T-helper 2 cell treated with Interferon-gamma antibody and Interleukin-4, amounts not matched to agents 5 μg/mL and 100 μg/mL, for 36 hours (primary cell): ENCODE measurements at regions not wholly inside any gene's neighbourhood (a gene's known extent, or its start where the extent isn't known, plus 50 kb on each side); places are given as distances from the start of the nearest gene placed in this dataset.
A peak's percentile ranks its signal among the peaks of the same experiment; 100 is the strongest.

Experiments used
- DNase-seq: peaks from one replicate; pipeline ENCODE4 v3.0.0; 2021; ENCODE audit warnings: low spot score
- H3K27ac Mint-ChIP-seq: one replicate; pipeline ENCODE4 v1.8.0; 2021; ENCODE audit warnings: mild to moderate bottlenecking, mixed read lengths
- H3K27me3 Mint-ChIP-seq: one replicate; pipeline ENCODE4 v1.8.0; 2021; ENCODE audit warnings: low read depth, mixed read lengths
- H3K36me3 Mint-ChIP-seq: one replicate; pipeline ENCODE4 v1.8.0; 2021; ENCODE audit warnings: low read depth, mixed read lengths
- H3K4me1 Mint-ChIP-seq: one replicate; pipeline ENCODE4 v1.8.0; 2021; ENCODE audit warnings: low read depth, mixed read lengths
- H3K4me3 Mint-ChIP-seq: one replicate; pipeline ENCODE4 v1.8.0; 2022; ENCODE audit warnings: mild to moderate bottlenecking, moderate library complexity, mixed read lengths
- H3K9me3 Mint-ChIP-seq: one replicate; pipeline ENCODE4 v1.8.0; 2021; ENCODE audit warnings: mixed read lengths

- H3K4me1 Mint-ChIP-seq = no peaks in the 10 kb centered on the region
- peaks cover 3% of the 10 kb centered on the region for H3K9me3 Mint-ChIP-seq
- no peak overlapping the region for H3K4me3 Mint-ChIP-seq
- no peaks in the 10 kb centered on the region for H3K36me3 Mint-ChIP-seq
- no peak for DNase-seq
- H3K27ac Mint-ChIP-seq = no peak overlapping the region
- H3K27me3 Mint-ChIP-seq = no peaks in the 10 kb centered on the region
These were observed 504.2 kb downstream of the RFC3 start for GRCh38 chr13:34322014-34322742.

DNA sequence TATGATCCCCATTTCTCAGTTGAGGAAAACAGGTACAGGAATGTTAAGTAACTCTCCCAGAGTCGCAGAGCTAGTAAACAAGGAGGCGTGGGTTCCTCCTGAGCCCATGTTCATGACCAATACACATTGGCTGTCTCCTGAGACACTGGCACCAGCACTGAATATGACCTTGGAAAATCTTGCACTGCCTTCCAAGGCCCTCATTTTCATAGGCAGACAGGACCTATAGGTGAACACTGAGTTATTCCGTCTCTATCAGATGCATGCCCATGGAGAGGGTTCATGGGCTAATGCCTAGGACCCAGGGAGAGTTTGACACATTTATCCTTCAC is 504.8 kb downstream of the RFC3 start:
- no peaks in the 10 kb centered on the region for H3K27me3 Mint-ChIP-seq
- H3K27ac Mint-ChIP-seq = no peak overlapping the region
- no peaks in the 10 kb centered on the region for H3K4me1 Mint-ChIP-seq
- no peak for DNase-seq
- H3K9me3 Mint-ChIP-seq = peaks cover 8% of the 10 kb centered on the region
- H3K4me3 Mint-ChIP-seq = no peak overlapping the region
- H3K36me3 Mint-ChIP-seq = no peaks in the 10 kb centered on the region

DNA sequence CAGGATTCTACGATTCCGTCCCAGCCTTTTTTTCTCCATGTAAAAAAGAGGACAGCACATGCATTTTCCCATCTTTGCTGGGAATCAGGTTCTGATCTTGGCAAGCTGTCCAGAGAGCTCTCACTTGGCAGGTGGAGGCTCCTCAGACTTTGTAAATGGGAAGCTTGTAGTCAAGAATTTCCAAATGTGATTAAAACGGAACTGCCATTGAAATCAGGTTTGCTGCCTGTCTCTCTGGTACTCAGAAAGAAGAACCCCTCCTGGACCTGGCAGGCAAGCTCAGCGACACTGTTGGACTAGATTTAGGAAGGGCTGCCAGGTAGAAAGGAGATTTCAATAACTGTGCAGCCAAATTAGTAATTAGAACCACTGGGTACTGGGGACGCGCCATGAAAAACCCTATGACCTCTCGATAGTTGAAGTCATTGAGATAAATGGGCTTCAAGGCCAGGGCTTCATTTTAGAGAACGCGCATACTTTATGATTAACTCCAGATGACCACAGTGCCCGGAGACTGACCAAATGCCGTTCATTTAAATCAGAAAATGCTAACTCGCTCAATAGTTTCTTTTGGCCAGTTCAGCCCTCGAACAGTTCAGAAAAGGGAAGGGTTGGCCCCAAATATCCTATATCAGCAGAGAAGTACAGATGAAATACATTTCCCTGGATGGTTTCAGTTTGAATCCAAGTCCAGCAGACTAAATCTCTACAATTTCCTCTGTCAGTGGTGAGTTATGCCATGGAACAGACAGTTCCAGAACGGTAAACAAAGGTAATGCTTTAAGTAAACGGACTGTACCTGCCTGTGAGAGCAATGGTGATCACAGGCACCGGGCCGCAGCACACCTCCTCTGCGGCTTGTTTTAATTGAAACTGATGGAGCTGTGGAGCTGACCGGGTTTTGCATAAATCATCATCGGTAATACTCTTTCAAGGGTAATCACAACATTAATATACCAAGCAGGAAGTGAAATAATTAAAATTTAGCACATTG is 517.4 kb downstream of the RFC3 start:
- Mint-ChIP-seq H3K36me3 (no peaks in the 10 kb centered on the region), H3K27ac (no peak overlapping the region), H3K4me3 (no peak overlapping the region), H3K9me3 (peaks cover 17% of the 10 kb centered on the region), H3K4me1 (no peaks in the 10 kb centered on the region), H3K27me3 (no peaks in the 10 kb centered on the region)
- DNase-seq = no peak

DNA sequence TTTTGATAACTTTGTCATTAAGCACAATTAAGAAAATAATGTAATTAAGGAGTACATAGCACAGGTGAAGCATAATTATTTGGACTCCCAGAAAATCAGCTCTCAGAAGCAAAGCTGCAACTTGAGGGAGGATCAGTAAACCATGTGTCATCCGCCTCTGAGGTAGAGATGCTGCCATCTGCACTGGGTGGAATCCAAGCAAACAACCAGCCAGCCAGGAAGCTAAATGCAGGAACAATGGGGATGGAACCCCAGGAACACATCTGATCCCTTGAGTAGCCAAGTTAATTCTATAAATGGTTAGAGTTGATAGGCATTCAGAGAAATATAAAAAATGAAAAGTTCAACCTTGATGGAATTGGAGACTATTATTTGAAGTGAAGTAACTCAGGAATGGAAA is 520.2 kb downstream of the RFC3 start:
- Mint-ChIP-seq H3K36me3 (no peaks in the 10 kb centered on the region), H3K9me3 (peaks cover 9% of the 10 kb centered on the region), H3K27me3 (no peaks in the 10 kb centered on the region), H3K27ac (no peak overlapping the region), H3K4me3 (no peak overlapping the region), H3K4me1 (no peaks in the 10 kb centered on the region)
- DNase-seq = no peak

- DNase-seq = no peak
- no peaks in the 10 kb centered on the region for H3K4me1 Mint-ChIP-seq
- no peak overlapping the region for H3K27ac Mint-ChIP-seq
- no peaks in the 10 kb centered on the region for H3K36me3 Mint-ChIP-seq
- no peaks in the 10 kb centered on the region for H3K27me3 Mint-ChIP-seq
- H3K4me3 Mint-ChIP-seq = no peak overlapping the region
- H3K9me3 Mint-ChIP-seq = no peaks in the 10 kb centered on the region
These were observed 522.6 kb downstream of the RFC3 start for GRCh38 chr13:34340534-34340933.

GRCh38 chr13:34343413-34343940 is 525.5 kb downstream of the RFC3 start:
- H3K4me3 Mint-ChIP-seq = no peak overlapping the region
- no peaks in the 10 kb centered on the region for H3K4me1 Mint-ChIP-seq
- H3K27ac Mint-ChIP-seq = no peak overlapping the region

GRCh38 chr13:34344816-34345215 is 526.9 kb downstream of the RFC3 start:
- Mint-ChIP-seq H3K9me3 (no peaks in the 10 kb centered on the region), H3K4me3 (no peak overlapping the region), H3K27ac (no peak overlapping the region), H3K36me3 (no peaks in the 10 kb centered on the region), H3K27me3 (no peaks in the 10 kb centered on the region), H3K4me1 (no peaks in the 10 kb centered on the region)
- DNase-seq = no peak

More at GRCh38 chr13:34343413-34343940, 525.5 kb downstream of the RFC3 start:
- DNase-seq = no peak
- H3K9me3 Mint-ChIP-seq = no peaks in the 10 kb centered on the region
- H3K27me3 Mint-ChIP-seq = no peaks in the 10 kb centered on the region
- H3K36me3 Mint-ChIP-seq = no peaks in the 10 kb centered on the region

DNA sequence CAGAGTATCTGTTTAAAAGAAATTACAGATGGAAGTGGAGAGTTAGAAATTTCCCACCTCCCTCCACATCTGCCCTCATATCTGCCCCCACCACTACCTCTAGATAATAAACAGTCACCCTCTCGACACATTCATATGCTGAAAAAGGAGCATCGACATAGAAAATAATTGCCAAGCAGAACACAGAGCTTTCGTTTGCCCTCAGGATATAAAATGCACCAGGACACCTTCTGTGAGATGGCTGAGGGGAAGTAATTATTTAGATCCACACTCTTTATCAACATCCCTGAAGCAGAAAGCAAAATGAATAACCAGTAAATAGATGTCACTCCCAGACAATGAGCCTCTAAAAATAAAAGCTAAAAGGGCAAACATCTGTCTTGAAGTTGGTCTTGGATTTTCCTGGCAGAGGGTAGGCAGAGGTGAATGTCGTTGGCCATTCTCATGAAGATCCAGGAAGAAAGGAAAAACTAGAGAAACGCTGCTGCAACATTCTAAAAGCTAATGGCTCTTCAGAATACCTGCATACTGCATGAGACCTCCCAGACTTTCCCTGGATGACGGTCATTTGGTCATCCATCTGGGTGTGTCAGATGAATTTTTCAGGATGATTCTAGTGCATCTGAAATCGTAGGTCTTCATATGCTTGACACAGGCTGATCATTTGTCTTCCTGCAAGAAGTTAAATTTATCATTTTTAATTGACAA is 527.5 kb downstream of the RFC3 start:
- H3K4me3 Mint-ChIP-seq = no peak overlapping the region
- no peaks in the 10 kb centered on the region for H3K9me3 Mint-ChIP-seq
- no peaks in the 10 kb centered on the region for H3K4me1 Mint-ChIP-seq
- H3K27me3 Mint-ChIP-seq = no peaks in the 10 kb centered on the region
- no peak overlapping the region for H3K27ac Mint-ChIP-seq
- DNase-seq = no peak
- no peaks in the 10 kb centered on the region for H3K36me3 Mint-ChIP-seq

DNA sequence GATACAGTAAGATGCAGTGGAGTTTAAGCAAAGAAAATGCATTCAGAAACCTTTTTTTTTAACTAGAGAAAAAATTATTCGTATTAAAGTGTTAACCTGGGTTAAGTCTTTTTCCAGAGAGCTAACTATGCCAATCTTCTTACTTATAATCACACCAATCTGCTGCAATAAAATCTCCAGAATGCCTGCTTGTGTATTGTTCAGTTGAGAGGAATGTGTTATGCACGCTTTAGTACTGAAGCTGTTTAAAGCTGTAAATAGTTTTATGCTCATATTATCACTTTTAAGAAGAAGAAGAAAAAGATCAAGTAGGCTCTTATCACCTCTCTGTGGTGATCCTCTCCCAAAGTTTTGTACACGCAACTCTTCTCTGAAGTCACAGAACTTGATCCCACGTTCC is 528.7 kb downstream of the RFC3 start:
- H3K36me3 Mint-ChIP-seq = no peaks in the 10 kb centered on the region
- H3K4me1 Mint-ChIP-seq = no peaks in the 10 kb centered on the region
- no peaks in the 10 kb centered on the region for H3K27me3 Mint-ChIP-seq
- H3K9me3 Mint-ChIP-seq = peaks cover 7% of the 10 kb centered on the region
- no peak overlapping the region for H3K27ac Mint-ChIP-seq
- no peak overlapping the region for H3K4me3 Mint-ChIP-seq
- DNase-seq = no peak

GRCh38 chr13:34347784-34348573 is 530.0 kb downstream of the RFC3 start:
- no peaks in the 10 kb centered on the region for H3K36me3 Mint-ChIP-seq
- H3K27ac Mint-ChIP-seq = no peak overlapping the region

GRCh38 chr13:34349091-34349722 is 531.3 kb downstream of the RFC3 start:
- H3K9me3 Mint-ChIP-seq = peaks cover 11% of the 10 kb centered on the region
- H3K4me1 Mint-ChIP-seq = no peaks in the 10 kb centered on the region
- no peak overlapping the region for H3K4me3 Mint-ChIP-seq
- H3K27ac Mint-ChIP-seq = no peak overlapping the region
- H3K36me3 Mint-ChIP-seq = no peaks in the 10 kb centered on the region
- H3K27me3 Mint-ChIP-seq = no peaks in the 10 kb centered on the region
- DNase-seq = no peak

More at GRCh38 chr13:34347784-34348573, 530.0 kb downstream of the RFC3 start:
- Mint-ChIP-seq H3K27me3 (no peaks in the 10 kb centered on the region), H3K4me1 (no peaks in the 10 kb centered on the region), H3K4me3 (no peak overlapping the region), H3K9me3 (peaks cover 9% of the 10 kb centered on the region)
- no peak for DNase-seq

GRCh38 chr13:34350671-34351070 is 532.7 kb downstream of the RFC3 start:
- H3K4me1 Mint-ChIP-seq = no peaks in the 10 kb centered on the region
- H3K27me3 Mint-ChIP-seq = no peaks in the 10 kb centered on the region
- H3K36me3 Mint-ChIP-seq = no peaks in the 10 kb centered on the region
- H3K27ac Mint-ChIP-seq = no peak overlapping the region
- H3K9me3 Mint-ChIP-seq = peaks cover 11% of the 10 kb centered on the region
- no peak overlapping the region for H3K4me3 Mint-ChIP-seq
- DNase-seq = no peak

DNA sequence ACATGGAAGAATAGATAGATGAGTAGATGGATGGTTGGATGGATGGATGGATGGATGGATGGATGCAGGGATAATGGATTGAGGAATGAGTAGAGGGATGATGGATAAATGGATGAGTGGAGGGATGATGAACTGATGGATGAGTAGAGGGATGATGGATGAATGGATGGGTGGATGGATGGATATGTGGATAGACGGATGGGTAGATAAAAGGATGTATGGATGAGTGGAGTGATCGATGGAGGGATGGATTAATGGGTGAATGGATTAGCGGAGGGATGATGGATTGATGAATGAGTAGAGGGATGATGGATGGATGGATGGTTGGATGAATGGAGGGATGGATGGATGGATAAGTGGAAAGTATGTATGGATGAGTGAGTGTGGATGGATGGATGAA is 533.2 kb downstream of the RFC3 start:
- H3K4me3 Mint-ChIP-seq = no peak overlapping the region

More for the DNA sequence above, 533.2 kb downstream of the RFC3 start:
- no peaks in the 10 kb centered on the region for H3K36me3 Mint-ChIP-seq
- peaks cover 11% of the 10 kb centered on the region for H3K9me3 Mint-ChIP-seq
- H3K27ac Mint-ChIP-seq = peak overlapping the region; percentile 0
- H3K4me1 Mint-ChIP-seq = no peaks in the 10 kb centered on the region
- H3K27me3 Mint-ChIP-seq = no peaks in the 10 kb centered on the region
- no peak for DNase-seq
